ENCODE measurements at regions not wholly inside any gene's neighbourhood (a gene's known extent, or its start where the extent isn't known, plus 50 kb on each side); places are given as distances from the start of the nearest gene placed in this dataset.
"Not testable (repeated sequence)": the region's sequence is repeated elsewhere in the genome, so short reads cannot be mapped to it uniquely, and the experiment has no call there.

DNA sequence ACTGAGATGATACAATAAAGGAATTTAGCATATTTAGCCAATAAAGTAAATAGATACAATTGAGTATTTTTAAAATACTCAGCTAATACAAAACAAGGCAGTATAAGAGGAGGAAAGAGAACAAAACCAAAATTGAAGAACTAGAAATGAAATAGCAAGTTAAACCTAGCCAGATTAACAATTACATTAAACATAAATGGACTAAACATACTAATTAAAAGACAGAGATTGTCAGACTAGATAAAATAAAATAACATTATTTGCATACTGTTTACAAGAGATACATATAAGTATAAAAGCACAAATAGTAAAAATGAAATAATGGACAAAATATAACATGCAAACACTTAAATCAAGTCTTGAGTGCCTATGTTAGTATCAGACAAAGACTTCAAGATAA, 517.7 kb upstream of the PHF14 start:
- TF ChIP-seq, protein P1, sequence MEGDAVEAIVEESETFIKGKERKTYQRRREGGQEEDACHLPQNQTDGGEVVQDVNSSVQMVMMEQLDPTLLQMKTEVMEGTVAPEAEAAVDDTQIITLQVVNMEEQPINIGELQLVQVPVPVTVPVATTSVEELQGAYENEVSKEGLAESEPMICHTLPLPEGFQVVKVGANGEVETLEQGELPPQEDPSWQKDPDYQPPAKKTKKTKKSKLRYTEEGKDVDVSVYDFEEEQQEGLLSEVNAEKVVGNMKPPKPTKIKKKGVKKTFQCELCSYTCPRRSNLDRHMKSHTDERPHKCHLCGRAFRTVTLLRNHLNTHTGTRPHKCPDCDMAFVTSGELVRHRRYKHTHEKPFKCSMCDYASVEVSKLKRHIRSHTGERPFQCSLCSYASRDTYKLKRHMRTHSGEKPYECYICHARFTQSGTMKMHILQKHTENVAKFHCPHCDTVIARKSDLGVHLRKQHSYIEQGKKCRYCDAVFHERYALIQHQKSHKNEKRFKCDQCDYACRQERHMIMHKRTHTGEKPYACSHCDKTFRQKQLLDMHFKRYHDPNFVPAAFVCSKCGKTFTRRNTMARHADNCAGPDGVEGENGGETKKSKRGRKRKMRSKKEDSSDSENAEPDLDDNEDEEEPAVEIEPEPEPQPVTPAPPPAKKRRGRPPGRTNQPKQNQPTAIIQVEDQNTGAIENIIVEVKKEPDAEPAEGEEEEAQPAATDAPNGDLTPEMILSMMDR (IDR thresholded peaks at IDR 0.05; ENCODE audit: control insufficient read depth, insufficient read depth, low read depth, low read length, missing control alignments) = no peak
- no peak overlapping the region for H3K4me3 ChIP-seq (ENCODE audit: control insufficient read depth, low read depth, low read length)
- DNase-seq (ENCODE audit: low read depth) = no peak

DNA sequence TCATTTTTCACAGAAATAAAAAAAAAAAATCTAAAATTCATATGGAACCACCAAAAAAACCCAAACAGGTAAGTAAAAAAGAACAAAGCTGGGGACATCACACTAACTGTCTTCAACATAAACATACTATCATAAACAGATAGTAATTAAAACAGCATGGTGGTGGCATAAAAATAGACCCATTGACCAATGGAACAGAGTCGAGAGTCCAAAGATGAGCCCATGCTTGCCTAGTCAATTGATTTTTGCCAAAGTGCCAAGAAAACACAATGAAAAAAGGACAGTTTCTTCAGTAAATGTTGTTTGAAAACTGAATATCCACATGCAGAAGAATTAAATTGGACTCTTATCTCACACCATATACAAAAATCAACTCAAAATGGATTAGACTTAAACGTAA, 513.2 kb upstream of the PHF14 start:
- TF ChIP-seq, protein P1 (IDR thresholded peaks at IDR 0.05; ENCODE audit: control insufficient read depth, insufficient read depth, low read depth, low read length, missing control alignments) = no peak
- no peak overlapping the region for H3K4me3 ChIP-seq (ENCODE audit: control insufficient read depth, low read depth, low read length)
- DNase-seq (ENCODE audit: low read depth) = no peak

DNA sequence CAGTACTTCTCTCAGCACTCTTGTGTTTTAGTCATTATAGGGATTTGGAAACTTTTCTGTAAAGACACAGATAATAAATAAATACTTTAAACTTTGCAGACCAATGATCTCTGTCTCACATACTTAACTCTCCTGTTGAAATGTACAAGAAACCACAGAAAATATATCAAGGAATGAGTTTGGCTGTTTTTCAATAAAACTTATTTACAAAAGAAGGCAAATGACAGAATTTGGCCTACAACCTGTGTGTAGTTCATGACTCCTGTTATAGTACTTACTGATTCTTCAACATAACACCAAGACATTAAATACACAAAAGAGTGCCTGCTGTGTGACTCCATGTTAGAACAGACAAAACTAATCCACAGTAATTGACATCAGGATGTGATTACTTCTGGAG, 510.0 kb upstream of the PHF14 start:
- no peak overlapping the region for H3K4me3 ChIP-seq (ENCODE audit: control insufficient read depth, low read depth, low read length)
- TF ChIP-seq, protein P1 (IDR thresholded peaks at IDR 0.05; ENCODE audit: control insufficient read depth, insufficient read depth, low read depth, low read length, missing control alignments) = no peak
- no peak for DNase-seq (ENCODE audit: low read depth)

DNA sequence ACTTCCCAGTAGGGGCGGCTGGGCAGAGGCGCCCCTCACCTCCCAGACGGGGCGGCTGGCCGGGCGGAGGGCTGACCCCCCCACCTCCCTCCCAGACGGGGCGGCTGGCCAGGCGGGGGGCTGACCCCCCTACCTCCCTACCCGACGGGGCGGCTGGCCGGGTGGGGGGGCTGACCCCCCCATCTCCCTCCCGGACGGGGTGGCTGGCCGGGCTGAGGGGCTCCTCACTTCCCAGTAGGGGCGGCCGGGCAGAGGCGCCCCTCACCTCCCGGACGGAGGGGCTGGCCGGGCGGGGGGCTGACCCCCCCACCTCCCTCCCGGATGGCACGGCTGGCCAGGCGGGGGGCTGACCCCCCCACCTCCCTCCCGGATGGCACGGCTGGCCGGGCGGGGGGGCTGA, 508.1 kb upstream of the PHF14 start:
- not testable (repeated sequence) for DNase-seq (ENCODE audit: low read depth); H3K4me3 ChIP-seq (ENCODE audit: control insufficient read depth, low read depth, low read length)

DNA sequence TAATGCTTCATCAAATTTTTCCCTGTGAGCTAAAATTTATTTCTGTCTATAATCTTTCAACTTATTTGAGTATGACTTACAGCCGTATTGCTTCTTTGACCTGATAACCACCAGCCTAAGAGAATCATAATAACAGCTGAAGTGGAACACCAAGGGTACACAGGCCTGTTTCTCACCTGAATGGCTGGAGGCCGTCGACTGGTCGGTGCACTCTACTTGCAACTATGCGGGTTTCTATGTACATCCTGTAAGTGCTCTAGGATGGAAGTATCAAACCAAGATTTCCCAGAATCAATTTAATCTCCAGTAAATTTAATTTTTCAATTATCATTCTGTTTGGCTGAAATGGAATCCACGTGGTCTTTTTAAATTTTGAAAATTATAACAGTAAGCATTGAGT, 504.8 kb upstream of the PHF14 start:
- H3K4me3 ChIP-seq (ENCODE audit: control insufficient read depth, low read depth, low read length) = no peak overlapping the region
- TF ChIP-seq, protein P1 (IDR thresholded peaks at IDR 0.05; ENCODE audit: control insufficient read depth, insufficient read depth, low read depth, low read length, missing control alignments) = no peak
- DNase-seq (ENCODE audit: low read depth) = no peak

DNA sequence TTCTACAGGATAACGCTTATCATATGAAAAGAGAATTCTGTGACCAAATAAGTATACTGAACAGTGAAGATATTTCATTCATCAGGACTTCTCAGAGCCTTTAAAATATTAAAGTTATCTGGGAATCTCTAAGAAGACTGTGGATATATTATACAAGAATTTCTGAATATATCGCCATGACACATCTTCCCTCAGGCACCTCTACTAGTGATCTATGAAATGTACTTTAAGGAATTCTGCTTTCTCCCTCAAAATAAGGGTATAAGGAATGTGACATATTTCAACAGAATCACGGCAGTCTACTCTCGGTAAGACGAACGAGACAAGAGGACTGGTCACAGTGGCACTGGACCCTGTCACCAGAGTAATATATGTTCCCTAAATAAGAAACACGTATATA, 504.2 kb upstream of the PHF14 start:
- no peak overlapping the region for H3K4me3 ChIP-seq (ENCODE audit: control insufficient read depth, low read depth, low read length)
- TF ChIP-seq, protein P1 (IDR thresholded peaks at IDR 0.05; ENCODE audit: control insufficient read depth, insufficient read depth, low read depth, low read length, missing control alignments) = no peak
- DNase-seq (ENCODE audit: low read depth) = no peak

DNA sequence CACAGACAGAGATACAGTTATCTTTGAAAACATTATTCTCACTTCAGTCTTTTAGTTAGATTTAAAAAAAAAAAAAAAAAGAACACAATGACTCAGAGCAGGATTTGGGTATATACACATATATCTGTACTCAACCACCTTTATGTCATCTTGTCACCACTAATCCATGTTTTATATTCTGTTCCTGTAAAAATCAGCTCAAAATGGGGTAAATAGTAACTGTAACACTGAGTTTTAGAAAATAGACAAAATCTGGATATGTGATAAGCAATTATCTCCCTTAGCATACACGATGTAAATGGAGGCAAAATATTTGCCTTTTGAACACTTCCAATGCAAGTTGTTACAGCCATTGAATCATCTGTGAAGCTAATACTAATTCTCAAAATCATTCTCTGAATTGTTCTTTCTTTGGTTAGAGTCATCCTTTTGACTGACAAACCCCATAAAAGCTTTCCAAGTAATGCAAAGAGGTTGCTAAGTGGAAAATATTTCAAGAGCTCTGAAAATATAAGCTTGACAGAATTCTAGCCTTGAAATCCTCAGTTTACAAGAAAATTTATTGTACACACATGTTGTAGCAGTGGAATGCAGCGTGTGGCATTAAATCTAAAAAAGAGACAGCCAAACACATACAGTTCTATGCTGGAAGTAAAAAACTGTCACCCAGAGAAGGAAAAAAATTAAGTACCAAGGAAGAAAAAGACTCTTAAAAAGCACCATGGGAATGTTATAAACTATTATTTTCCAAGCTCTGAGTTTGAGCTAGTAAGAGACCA, 502.2 kb upstream of the PHF14 start:
- H3K4me3 ChIP-seq (ENCODE audit: control insufficient read depth, low read depth, low read length) = no peak overlapping the region
- TF ChIP-seq, protein P1 (IDR thresholded peaks at IDR 0.05; ENCODE audit: control insufficient read depth, insufficient read depth, low read depth, low read length, missing control alignments) = no peak
- DNase-seq (ENCODE audit: low read depth) = no peak

Data from AG09309 (cell line).